ENCODE measurements at regions not wholly inside any gene's neighbourhood (a gene's known extent, or its start where the extent isn't known, plus 50 kb on each side); places are given as distances from the start of the nearest gene placed in this dataset.

- TF ChIP-seq POLR2A (IDR thresholded peaks at IDR 0.05; ENCODE audit: low read length) (no peak), GATA1 (IDR thresholded peaks at IDR 0.05; ENCODE audit: low read depth, low read length) (no peak)
- DNase-seq = no peak
Measured at GRCh38 chr15:24733659-24734058, 58.1 kb downstream of the NPAP1 start.

- DNase-seq = no peak
- TF ChIP-seq GATA1 (IDR thresholded peaks at IDR 0.05; ENCODE audit: low read depth, low read length) = no peak
- TF ChIP-seq POLR2A (IDR thresholded peaks at IDR 0.05; ENCODE audit: low read length) = no peak
Measured at GRCh38 chr15:24734396-24734795, 58.8 kb downstream of the NPAP1 start.

GRCh38 chr15:24745290-24745689 is 69.7 kb downstream of the NPAP1 start:
- no peak for TF ChIP-seq GATA1 (IDR thresholded peaks at IDR 0.05; ENCODE audit: low read depth, low read length)
- TF ChIP-seq POLR2A (IDR thresholded peaks at IDR 0.05; ENCODE audit: low read length) = no peak
- no peak for DNase-seq

DNA sequence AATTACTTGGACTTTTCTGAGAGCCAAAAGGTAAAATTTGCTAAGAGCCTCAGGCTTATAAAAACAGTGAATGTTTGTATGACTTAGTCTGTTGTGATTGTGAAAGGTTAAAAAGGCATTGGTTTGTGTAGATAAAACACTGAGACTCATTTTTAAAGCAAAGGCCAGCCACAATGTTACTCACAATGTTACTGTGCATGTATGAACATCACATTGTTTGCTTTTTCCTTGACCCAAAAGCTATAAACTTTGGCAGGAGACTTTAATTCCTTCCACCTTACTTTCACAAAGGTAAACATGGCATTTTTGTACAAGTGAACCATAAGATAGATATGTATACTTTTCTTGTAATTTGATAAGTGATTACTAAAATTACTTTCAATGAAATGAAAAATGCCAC is 70.5 kb downstream of the NPAP1 start:
- DNase-seq = no peak
- TF ChIP-seq GATA1 (IDR thresholded peaks at IDR 0.05; ENCODE audit: low read depth, low read length) (no peak), POLR2A (IDR thresholded peaks at IDR 0.05; ENCODE audit: low read length) (no peak)

GRCh38 chr15:24747376-24747775 is 71.8 kb downstream of the NPAP1 start:
- TF ChIP-seq POLR2A (IDR thresholded peaks at IDR 0.05; ENCODE audit: low read length) (no peak), GATA1 (IDR thresholded peaks at IDR 0.05; ENCODE audit: low read depth, low read length) (no peak)
- DNase-seq = no peak

GRCh38 chr15:24748812-24749439 is 73.4 kb downstream of the NPAP1 start:
- DNase-seq = no peak

DNA sequence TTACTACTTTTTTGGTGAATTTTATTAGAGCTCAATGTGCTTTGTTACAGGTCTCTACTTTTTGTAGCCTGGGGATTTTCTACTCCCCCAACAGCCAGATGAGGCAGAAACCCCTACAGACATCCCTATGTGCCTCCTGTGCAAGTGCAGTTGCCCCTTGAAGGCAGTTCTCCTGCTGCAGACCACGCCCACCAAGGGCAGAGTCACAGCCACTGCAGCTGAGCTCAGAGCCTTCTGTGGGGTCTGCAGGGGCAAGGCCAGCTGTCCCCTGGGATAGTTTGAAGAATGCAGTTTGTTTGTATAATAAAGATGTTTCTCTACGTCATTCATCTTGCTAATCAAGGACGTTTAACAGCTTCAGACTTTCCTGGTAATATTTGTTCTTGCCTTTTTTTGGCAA is 76.8 kb downstream of the NPAP1 start:
- TF ChIP-seq POLR2A (IDR thresholded peaks at IDR 0.05; ENCODE audit: low read length) (no peak), GATA1 (IDR thresholded peaks at IDR 0.05; ENCODE audit: low read depth, low read length) (no peak)
- DNase-seq = no peak

More at GRCh38 chr15:24748812-24749439, 73.4 kb downstream of the NPAP1 start:
- TF ChIP-seq GATA1 (IDR thresholded peaks at IDR 0.05; ENCODE audit: low read depth, low read length) = no peak
- no peak for TF ChIP-seq POLR2A (IDR thresholded peaks at IDR 0.05; ENCODE audit: low read length)

GRCh38 chr15:24756101-24756500 is 80.5 kb downstream of the NPAP1 start:
- no peak for DNase-seq

DNA sequence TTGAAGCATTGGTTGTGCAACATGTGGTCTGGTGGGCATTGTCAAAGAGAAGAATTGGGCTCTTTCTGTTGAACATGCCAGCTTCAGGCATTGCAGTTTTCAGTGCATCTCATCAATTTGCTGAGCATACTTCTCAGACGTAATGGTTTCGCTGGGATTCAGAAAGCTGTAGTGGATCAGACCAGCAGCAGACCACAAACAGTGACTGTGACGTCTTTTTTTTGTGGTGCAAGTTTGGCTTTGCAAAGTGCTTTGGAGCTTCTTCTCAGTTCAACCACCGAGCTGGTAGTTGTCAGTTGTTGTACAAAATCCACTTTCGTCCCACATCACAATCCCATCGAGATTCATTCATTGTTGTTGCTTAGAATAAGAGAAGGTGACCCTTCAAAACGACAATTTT is 84.5 kb downstream of the NPAP1 start:
- TF ChIP-seq GATA1 (IDR thresholded peaks at IDR 0.05; ENCODE audit: low read depth, low read length) (no peak), POLR2A (IDR thresholded peaks at IDR 0.05; ENCODE audit: low read length) (no peak)
- DNase-seq = no peak

More at GRCh38 chr15:24756101-24756500, 80.5 kb downstream of the NPAP1 start:
- TF ChIP-seq POLR2A (IDR thresholded peaks at IDR 0.05; ENCODE audit: low read length) = no peak
- TF ChIP-seq GATA1 (IDR thresholded peaks at IDR 0.05; ENCODE audit: low read depth, low read length) = no peak

DNA sequence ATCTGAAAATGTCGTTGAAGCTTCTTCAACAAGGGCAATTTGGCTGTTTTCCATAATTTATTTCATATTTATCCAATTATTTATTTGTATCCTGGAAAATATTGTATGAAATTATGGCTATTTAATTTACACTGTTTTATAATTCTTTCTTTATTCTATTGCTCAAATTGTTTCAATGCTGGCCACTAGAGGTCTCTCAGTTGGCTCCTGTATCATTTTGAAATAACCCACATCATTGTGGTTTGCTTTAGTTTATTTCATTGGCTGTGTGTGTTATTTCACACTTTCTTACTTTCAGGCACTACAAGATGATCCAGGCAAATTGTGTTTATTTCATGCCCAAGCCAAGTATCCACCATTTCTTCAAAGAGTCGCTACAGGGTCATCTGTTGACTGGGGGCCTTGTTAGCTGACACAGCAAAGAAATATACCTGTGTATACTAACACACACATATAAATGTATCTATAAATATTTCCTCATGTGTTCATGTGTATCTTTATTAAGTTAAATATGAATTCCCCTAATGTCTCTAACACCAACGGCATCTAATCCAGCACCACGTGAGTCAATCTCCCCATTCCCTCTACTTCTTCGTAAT is 86.2 kb downstream of the NPAP1 start:
- TF ChIP-seq POLR2A (IDR thresholded peaks at IDR 0.05; ENCODE audit: low read length) (no peak), GATA1 (IDR thresholded peaks at IDR 0.05; ENCODE audit: low read depth, low read length) (no peak)
- no peak for DNase-seq

- no peak for DNase-seq
- TF ChIP-seq POLR2A (IDR thresholded peaks at IDR 0.05; ENCODE audit: low read length) = no peak
- no peak for TF ChIP-seq GATA1 (IDR thresholded peaks at IDR 0.05; ENCODE audit: low read depth, low read length)
Measured at GRCh38 chr15:24763891-24764290, 88.3 kb downstream of the NPAP1 start.

- no peak for DNase-seq
- TF ChIP-seq GATA1 (IDR thresholded peaks at IDR 0.05; ENCODE audit: low read depth, low read length) = no peak
- no peak for TF ChIP-seq POLR2A (IDR thresholded peaks at IDR 0.05; ENCODE audit: low read length)
Measured at GRCh38 chr15:24764375-24765171, 89.0 kb downstream of the NPAP1 start.

DNA sequence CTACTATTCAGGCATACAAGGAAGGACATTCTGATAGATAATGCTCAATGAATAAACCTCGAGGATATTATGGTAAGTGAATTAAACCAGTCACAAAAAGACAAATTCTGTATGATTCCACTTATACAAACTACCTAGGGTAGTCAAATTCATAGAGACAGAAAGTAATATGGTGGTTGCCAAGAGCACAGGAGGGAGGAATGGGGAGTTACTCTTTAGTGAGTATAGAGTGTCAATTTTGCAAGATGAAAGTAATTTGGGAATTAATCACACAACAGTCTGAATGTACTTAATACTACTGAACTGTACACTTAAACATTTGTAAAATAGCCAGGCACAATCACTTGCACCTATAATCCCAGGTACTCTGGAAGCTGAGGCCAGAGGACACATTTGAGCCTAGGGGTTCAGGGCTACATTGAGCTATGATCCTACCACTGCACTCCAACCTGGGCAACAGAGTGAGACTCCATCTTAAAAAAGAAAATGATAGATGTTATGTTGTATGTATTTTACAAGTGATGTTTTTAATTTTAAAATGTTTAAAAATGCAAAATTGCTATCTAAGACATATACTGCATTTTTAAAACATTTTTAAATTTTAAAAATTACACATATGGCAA is 91.0 kb downstream of the NPAP1 start:
- TF ChIP-seq GATA1 (IDR thresholded peaks at IDR 0.05; ENCODE audit: low read depth, low read length) (no peak), POLR2A (IDR thresholded peaks at IDR 0.05; ENCODE audit: low read length) (no peak)
- no peak for DNase-seq

DNA sequence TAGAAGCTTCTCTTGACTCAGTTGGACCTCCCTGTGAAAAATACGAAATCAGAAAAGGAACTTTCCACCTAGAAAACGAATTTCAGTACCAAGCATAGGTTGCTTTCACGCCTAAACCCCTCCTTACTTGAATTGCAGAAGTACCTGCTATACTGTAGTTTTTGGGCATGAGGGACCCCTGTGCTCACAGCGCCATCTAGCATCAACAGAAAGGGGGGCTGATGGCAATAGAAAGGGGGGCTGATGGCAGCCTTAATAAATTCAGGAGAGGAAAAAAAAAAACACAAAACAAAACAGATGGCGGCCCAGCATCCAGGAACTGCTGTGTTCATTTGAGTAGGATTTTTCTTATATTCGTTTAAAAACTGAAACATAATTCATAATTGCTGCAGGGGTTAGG is 96.7 kb downstream of the NPAP1 start:
- DNase-seq = no peak
- TF ChIP-seq GATA1 (IDR thresholded peaks at IDR 0.05; ENCODE audit: low read depth, low read length) = no peak
- TF ChIP-seq POLR2A (IDR thresholded peaks at IDR 0.05; ENCODE audit: low read length) = no peak

Data from erythroblast (primary cell).